GM10248 (cell line): ENCODE measurements at regions not wholly inside any gene's neighbourhood (a gene's known extent, or its start where the extent isn't known, plus 50 kb on each side); places are given as distances from the start of the nearest gene placed in this dataset.

ENCODE experiments used
- CTCF ChIA-PET: fragments of 300-600 bp; sonication (Branson Sonifier 250); formaldehyde crosslinking; extraction: SDS; loops from one replicate; lab custom pipeline; 2021; ENCODE audit warnings: antibody characterized with exemption; lab: Yijun Ruan, JAX
- POLR2A ChIA-PET: fragments of 350-650 bp; sonication (Branson Sonifier 250); formaldehyde crosslinking; extraction: SDS; loops from one replicate; lab custom pipeline; 2020; ENCODE audit warnings: antibody characterized with exemption; lab: Yijun Ruan, JAX
- DNase-seq: peaks from one replicate; pipeline ENCODE4 v3.0.0; 2012; ENCODE audit errors: extremely low spot score
- TF ChIP-seq, protein P1 (sequence below): IDR thresholded peaks from 2 replicates; pipeline ENCODE4 v1.5.1; 2012; ENCODE audit warnings: mild to moderate bottlenecking, low read depth; ENCODE audit errors: extremely low read depth, missing control alignments, control extremely low read depth

- CTCF ChIA-PET = interaction anchor here (1.1 to 6.0 kb wide), 6 partner anchors 12 to 171 kb away, joined by 3 to 28 read pairs (median 4); no protein-coding TSS in a partner anchor
- POLR2A ChIA-PET = interaction anchor here (0.7 kb wide), 1 partner anchor 13 kb away, joined by 6 read pairs; no protein-coding TSS in a partner anchor
- DNase-seq = no peak
- TF ChIP-seq, protein P1, sequence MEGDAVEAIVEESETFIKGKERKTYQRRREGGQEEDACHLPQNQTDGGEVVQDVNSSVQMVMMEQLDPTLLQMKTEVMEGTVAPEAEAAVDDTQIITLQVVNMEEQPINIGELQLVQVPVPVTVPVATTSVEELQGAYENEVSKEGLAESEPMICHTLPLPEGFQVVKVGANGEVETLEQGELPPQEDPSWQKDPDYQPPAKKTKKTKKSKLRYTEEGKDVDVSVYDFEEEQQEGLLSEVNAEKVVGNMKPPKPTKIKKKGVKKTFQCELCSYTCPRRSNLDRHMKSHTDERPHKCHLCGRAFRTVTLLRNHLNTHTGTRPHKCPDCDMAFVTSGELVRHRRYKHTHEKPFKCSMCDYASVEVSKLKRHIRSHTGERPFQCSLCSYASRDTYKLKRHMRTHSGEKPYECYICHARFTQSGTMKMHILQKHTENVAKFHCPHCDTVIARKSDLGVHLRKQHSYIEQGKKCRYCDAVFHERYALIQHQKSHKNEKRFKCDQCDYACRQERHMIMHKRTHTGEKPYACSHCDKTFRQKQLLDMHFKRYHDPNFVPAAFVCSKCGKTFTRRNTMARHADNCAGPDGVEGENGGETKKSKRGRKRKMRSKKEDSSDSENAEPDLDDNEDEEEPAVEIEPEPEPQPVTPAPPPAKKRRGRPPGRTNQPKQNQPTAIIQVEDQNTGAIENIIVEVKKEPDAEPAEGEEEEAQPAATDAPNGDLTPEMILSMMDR = no peak
Observed at GRCh38 chr11:128302425-128303186, 284.8 kb downstream of the ETS1 start.

DNA sequence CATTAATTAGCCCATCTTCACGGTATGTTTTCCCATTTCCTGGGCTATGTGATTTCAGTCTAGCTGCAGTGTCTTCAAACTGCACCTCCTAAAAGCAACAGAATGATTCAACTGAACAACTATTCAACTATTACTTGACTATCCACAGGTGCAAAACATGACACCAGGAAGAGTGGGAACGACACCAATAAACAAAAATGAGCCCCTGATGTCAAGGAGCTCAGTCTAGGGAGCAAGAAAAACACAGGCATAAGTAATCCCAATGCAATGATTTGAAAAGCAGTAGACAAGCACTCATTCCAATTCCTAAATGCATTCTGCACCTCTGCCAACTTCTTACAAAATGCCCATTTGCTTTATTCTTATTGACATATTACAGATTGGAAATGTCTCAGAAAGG is 285.6 kb downstream of the ETS1 start:
- CTCF ChIA-PET = interaction anchor here (1.1 to 6.0 kb wide), 5 partner anchors 11 to 109 kb away, joined by 3 to 28 read pairs (median 7); no protein-coding TSS in a partner anchor
- DNase-seq = no peak
- POLR2A ChIA-PET = no interaction called here
- TF ChIP-seq, protein P1 = no peak

GRCh38 chr11:128300785-128301184 is 286.6 kb downstream of the ETS1 start:
- CTCF ChIA-PET = interaction anchor here (1.0 to 6.0 kb wide), 4 partner anchors 10 to 456 kb away, joined by 3 to 28 read pairs (median 8); no protein-coding TSS in a partner anchor
- no peak for DNase-seq
- POLR2A ChIA-PET = no interaction called here
- TF ChIP-seq, protein P1 = no peak

DNA sequence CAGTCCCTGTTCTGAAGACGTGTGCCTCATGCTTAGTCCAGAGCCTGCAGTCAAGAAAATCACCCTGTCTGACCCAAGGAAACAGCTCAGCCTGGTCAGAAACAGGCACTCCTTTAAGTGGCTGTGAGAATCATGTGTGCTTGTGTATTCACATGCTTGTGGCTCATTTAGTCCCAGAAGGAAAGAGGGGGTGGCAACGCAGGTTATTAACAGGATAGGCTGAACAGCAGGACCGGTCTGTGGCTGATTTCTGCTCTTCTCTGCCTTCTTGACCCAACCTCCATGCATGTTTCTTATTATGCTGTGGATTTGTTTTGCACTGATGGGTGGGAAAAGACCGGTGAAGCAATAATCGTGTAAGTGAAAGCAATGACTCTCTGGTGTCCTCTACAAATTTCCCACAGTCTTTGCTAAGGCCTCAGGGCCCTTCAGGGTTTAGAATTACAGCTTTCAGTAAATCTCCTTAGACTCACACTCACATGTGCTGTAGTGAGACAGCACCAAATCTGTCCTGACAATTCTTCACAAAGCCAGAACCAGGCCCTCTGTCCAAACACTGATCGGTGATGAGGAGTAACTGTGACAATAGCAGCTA is 288.1 kb downstream of the ETS1 start:
- POLR2A ChIA-PET = no interaction called here
- TF ChIP-seq, protein P1 = no peak
- no peak for DNase-seq
- CTCF ChIA-PET = interaction anchor here (1.0 to 6.0 kb wide), 11 partner anchors 8 to 532 kb away, joined by 3 to 28 read pairs (median 7); no protein-coding TSS in a partner anchor

DNA sequence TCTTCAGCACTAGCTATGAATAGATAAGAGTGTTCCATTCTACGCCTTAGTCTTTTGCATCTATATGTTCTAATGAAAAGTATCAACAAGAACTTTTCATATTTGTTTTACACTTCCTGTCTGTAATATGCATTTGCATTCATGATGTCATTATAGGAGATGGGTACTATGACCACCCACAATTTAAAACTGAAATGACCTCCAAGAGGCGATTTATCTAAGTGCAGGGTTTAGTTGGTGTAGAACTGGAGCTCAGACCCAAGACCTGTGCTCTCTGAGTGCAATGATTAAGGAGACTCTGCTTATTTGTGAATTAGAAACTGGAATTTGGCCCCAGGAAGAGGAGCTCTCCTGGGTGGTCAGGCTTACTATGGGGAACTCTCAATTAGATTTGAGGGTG is 289.1 kb downstream of the ETS1 start:
- no peak for DNase-seq
- CTCF ChIA-PET = interaction anchor here (1.0 to 6.0 kb wide), 10 partner anchors 8 to 533 kb away, joined by 3 to 28 read pairs (median 6); no protein-coding TSS in a partner anchor
- TF ChIP-seq, protein P1 = no peak
- POLR2A ChIA-PET = no interaction called here

DNA sequence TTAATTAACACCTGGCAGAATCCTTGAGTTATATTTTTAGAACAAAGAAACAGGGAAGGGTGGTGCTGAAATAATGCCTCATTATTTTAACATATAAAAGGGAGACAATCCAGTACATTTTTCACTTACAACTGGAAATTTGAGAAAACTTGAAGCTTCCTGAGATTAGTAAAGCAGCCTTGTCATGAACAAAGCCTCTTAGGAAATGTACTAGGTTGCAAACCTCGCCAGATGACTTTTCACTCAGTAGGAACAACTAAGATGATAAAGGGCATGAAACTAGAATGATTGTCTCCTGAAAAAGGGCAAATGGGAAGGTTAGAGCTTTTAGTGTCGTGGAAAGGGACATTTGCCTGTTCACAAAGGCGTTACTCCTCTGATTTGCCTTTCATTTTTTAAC is 289.6 kb downstream of the ETS1 start:
- POLR2A ChIA-PET = no interaction called here
- CTCF ChIA-PET = interaction anchor here (1.0 to 6.0 kb wide), 7 partner anchors 7 to 534 kb away, joined by 3 to 28 read pairs (median 3); no protein-coding TSS in a partner anchor
- TF ChIP-seq, protein P1 = no peak
- no peak for DNase-seq
